Osteoblast (primary cell): ENCODE measurements at regions not wholly inside any gene's neighbourhood (a gene's known extent, or its start where the extent isn't known, plus 50 kb on each side); places are given as distances from the start of the nearest gene placed in this dataset.
A peak's percentile ranks its signal among the peaks of the same experiment; 100 is the strongest.

Experiments used
- DNase-seq: peaks from one replicate; pipeline ENCODE4 v3.0.0; 2011; ENCODE audit warnings: low spot score, mixed read lengths; ENCODE audit not compliant: insufficient read length; ENCODE audit errors: missing footprints
- H2AFZ ChIP-seq: 2 replicates; pipeline ENCODE4 v1.6.0; 2011; ENCODE audit warnings: mild to moderate bottlenecking, low read length
- H3K27ac ChIP-seq: 2 replicates; pipeline ENCODE4 v1.5.1; 2011; ENCODE audit warnings: mild to moderate bottlenecking, low read depth, low read length, moderate library complexity
- H3K27me3 ChIP-seq: 2 replicates; pipeline ENCODE4 v1.6.0; 2012; ENCODE audit warnings: mild to moderate bottlenecking, control low read depth, inconsistent platforms, low read length, moderate library complexity; ENCODE audit not compliant: insufficient read depth
- H3K36me3 ChIP-seq: 2 replicates; pipeline ENCODE4 v1.5.1; 2011; ENCODE audit warnings: mild to moderate bottlenecking, low read length, control low read depth, moderate library complexity; ENCODE audit not compliant: insufficient read depth
- H3K4me1 ChIP-seq: 2 replicates; pipeline ENCODE4 v1.5.1; 2011; ENCODE audit warnings: mild to moderate bottlenecking, low read length, control low read depth, moderate library complexity; ENCODE audit not compliant: insufficient read depth
- H3K4me2 ChIP-seq: 2 replicates; pipeline ENCODE4 v1.6.0; 2011; ENCODE audit warnings: mild to moderate bottlenecking, low read length; ENCODE audit not compliant: insufficient read depth
- H3K4me3 ChIP-seq: fragments of 200-600 bp; sonication (generic); 3 replicates; pipeline ENCODE4 v1.5.1; 2012; ENCODE audit warnings: mild to moderate bottlenecking, low read length, inconsistent platforms; ENCODE audit not compliant: insufficient read depth
- H3K79me2 ChIP-seq: 2 replicates; pipeline ENCODE4 v1.6.0; 2012; ENCODE audit warnings: mild to moderate bottlenecking, low read length, control low read depth, inconsistent platforms; ENCODE audit not compliant: insufficient read depth
- H3K9me3 ChIP-seq: 2 replicates; pipeline ENCODE4 v1.5.1; 2011; ENCODE audit warnings: low read depth, low read length, control low read depth
- H4K20me1 ChIP-seq: 2 replicates; pipeline ENCODE4 v1.6.0; 2012; ENCODE audit warnings: mild to moderate bottlenecking, low read length, control low read depth; ENCODE audit not compliant: insufficient read depth
- TF ChIP-seq, protein P1 (sequence below): IDR thresholded peaks from 2 replicates; pipeline ENCODE4 v1.5.1; 2011; ENCODE audit warnings: mild to moderate bottlenecking, low read depth, low read length, moderate library complexity; ENCODE audit errors: extremely low read depth

DNA sequence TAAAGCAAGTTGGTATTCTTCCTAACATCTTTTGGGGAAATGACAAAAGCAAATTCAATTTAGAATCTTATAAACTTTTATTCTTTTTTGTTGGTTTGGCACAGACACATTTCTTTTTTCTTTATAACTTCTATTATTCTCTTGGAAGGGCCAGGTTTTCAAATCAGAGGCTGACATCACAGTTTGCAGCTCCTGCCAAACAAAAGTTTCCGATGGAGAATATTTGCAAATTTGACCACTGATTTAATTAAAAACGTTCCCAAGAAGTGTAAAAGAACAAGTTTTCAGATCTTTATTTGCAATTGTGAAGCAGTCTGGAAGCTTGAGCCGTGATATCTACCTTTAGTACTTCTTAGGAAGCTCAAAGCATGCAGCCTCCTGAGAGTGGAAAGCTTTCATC, 53.8 kb upstream of the CD83 start:
- H2AFZ ChIP-seq, result no peak overlapping the region
- no peak overlapping the region for H3K4me2 ChIP-seq
- peaks cover 41% of the 10 kb centered on the region for H3K27me3 ChIP-seq
- no peak overlapping the region for H3K4me3 ChIP-seq
- TF ChIP-seq, protein P1, sequence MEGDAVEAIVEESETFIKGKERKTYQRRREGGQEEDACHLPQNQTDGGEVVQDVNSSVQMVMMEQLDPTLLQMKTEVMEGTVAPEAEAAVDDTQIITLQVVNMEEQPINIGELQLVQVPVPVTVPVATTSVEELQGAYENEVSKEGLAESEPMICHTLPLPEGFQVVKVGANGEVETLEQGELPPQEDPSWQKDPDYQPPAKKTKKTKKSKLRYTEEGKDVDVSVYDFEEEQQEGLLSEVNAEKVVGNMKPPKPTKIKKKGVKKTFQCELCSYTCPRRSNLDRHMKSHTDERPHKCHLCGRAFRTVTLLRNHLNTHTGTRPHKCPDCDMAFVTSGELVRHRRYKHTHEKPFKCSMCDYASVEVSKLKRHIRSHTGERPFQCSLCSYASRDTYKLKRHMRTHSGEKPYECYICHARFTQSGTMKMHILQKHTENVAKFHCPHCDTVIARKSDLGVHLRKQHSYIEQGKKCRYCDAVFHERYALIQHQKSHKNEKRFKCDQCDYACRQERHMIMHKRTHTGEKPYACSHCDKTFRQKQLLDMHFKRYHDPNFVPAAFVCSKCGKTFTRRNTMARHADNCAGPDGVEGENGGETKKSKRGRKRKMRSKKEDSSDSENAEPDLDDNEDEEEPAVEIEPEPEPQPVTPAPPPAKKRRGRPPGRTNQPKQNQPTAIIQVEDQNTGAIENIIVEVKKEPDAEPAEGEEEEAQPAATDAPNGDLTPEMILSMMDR, result no peak
- DNase-seq, result no peak
- no peaks in the 10 kb centered on the region for H3K79me2 ChIP-seq
- H3K4me1 ChIP-seq, result peaks cover 18% of the 10 kb centered on the region
- no peaks in the 10 kb centered on the region for H4K20me1 ChIP-seq
- no peak overlapping the region for H3K27ac ChIP-seq
- H3K9me3 ChIP-seq, result peaks cover 2% of the 10 kb centered on the region
- no peaks in the 10 kb centered on the region for H3K36me3 ChIP-seq

DNA sequence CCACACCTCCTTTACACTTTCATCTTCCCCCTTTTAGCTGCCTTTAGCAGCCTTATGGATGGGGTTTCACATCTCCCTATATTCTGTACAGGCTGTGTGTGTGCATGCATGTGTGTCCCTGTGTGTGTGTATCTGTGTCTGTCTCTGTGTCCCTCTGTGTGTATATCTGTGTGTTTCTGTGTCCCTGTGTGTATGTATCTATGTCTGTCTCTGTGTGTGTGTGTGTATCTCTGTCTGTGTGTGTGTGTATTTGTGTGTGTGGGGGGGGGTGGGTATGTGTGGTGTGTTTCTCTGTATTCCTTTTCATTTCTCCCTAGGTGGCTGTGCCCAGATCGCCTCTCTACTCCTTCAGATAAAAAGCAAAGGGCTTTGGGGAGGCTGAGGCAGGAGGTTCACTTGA, 52.2 kb upstream of the CD83 start:
- H3K9me3 ChIP-seq, result peaks cover 2% of the 10 kb centered on the region
- TF ChIP-seq, protein P1, result no peak
- no peaks in the 10 kb centered on the region for H3K79me2 ChIP-seq
- H3K4me2 ChIP-seq, result no peak overlapping the region
- no peaks in the 10 kb centered on the region for H3K36me3 ChIP-seq
- no peaks in the 10 kb centered on the region for H4K20me1 ChIP-seq
- no peak overlapping the region for H3K4me3 ChIP-seq
- no peak for DNase-seq
- H3K27me3 ChIP-seq, result peaks cover 36% of the 10 kb centered on the region
- H3K4me1 ChIP-seq, result peaks cover 18% of the 10 kb centered on the region
- no peak overlapping the region for H2AFZ ChIP-seq
- no peak overlapping the region for H3K27ac ChIP-seq

DNA sequence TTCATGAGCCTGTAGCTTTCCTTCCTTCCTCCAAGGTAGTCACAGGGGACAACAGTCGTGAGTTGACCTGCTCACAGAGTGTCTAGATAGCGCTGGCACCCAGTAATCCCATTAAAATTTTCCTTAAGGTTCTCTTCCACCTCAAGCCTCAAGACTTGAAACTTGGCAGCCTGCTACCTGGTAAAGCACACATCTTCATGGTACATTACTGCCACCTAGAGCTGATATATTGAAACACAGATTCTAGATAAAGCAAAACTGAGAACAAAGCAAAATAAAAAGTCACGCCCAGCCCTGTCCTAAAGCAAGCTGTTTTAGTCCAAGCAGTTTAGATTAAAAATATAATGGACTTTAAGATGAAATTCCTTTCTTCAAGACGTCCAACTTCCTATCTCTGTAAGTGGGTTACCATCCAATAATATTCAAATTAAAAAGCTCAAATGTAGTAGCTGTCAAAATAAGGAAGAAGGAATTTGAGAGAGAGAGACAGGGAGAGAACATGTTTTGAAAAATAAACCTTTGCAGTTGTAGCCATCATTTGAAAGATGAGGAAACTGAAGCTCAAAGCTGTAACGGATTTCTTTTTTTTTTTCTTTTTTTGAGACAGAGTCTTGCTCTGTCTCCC, 50.7 kb upstream of the CD83 start:
- Histone ChIP-seq H2AFZ (no peak overlapping the region), H3K79me2 (no peaks in the 10 kb centered on the region), H3K36me3 (no peaks in the 10 kb centered on the region), H3K9me3 (peaks cover 2% of the 10 kb centered on the region), H3K27me3 (peaks cover 29% of the 10 kb centered on the region), H4K20me1 (no peaks in the 10 kb centered on the region), H3K4me3 (no peak overlapping the region), H3K4me2 (peak overlapping the region; percentile 14), H3K4me1 (peaks cover 18% of the 10 kb centered on the region), H3K27ac (no peak overlapping the region)
- DNase-seq, result peak; percentile 43
- TF ChIP-seq, protein P1, result peak; percentile 65

DNA sequence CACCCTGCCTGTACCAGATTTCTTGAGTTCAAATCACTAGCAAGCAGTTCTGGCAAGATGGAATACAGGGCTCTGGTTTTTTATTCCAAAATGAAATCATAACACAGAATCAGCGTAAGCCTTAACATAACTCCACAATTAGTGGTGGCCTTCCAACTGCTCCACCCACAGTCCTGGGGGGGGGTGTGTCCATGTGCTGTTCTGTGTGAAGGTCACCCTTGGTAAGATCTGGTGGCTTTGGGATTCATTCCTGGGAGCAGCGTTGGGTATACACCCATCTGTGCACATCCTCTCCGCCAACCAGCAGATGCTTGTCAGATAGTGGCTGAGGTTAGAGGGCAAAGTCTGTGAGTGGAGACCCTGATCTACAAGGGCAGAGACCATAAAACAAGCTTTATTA, 49.9 kb upstream of the CD83 start:
- H2AFZ ChIP-seq, result peak overlapping the region; percentile 65

More for the DNA sequence above, 49.9 kb upstream of the CD83 start:
- Histone ChIP-seq H3K9me3 (no peaks in the 10 kb centered on the region), H3K27me3 (peaks cover 22% of the 10 kb centered on the region), H3K36me3 (no peaks in the 10 kb centered on the region), H3K27ac (peak overlapping the region; percentile 74), H3K79me2 (no peaks in the 10 kb centered on the region), H3K4me1 (peaks cover 18% of the 10 kb centered on the region), H3K4me3 (peak overlapping the region; percentile 49), H4K20me1 (no peaks in the 10 kb centered on the region), H3K4me2 (peak overlapping the region; percentile 69)
- TF ChIP-seq, protein P1, result no peak
- no peak for DNase-seq
